ENCODE measurements at regions not wholly inside any gene's neighbourhood (a gene's known extent, or its start where the extent isn't known, plus 50 kb on each side); places are given as distances from the start of the nearest gene placed in this dataset.

- H3K36me3 ChIP-seq (ENCODE audit: low read depth): no peaks in the 10 kb centered on the region
- DNase-seq (ENCODE audit: low spot score) (no peak), ATAC-seq (ENCODE audit: low read depth) (no peak)
- H3K4me3 ChIP-seq (ENCODE audit: severe bottlenecking): no peak overlapping the region
- H3K9me3 ChIP-seq (ENCODE audit: severe bottlenecking): no peaks in the 10 kb centered on the region
- no peak overlapping the region for H3K27ac ChIP-seq (ENCODE audit: poor library complexity, severe bottlenecking)
- no peaks in the 10 kb centered on the region for H3K4me1 ChIP-seq (ENCODE audit: insufficient read depth, poor library complexity, severe bottlenecking)
- no peak for TF ChIP-seq CTCF (IDR thresholded peaks at IDR 0.05; ENCODE audit: poor library complexity, severe bottlenecking)
- no peaks in the 10 kb centered on the region for H3K27me3 ChIP-seq (ENCODE audit: insufficient read depth, poor library complexity, severe bottlenecking)
Measured at GRCh38 chr9:89843591-89843990, 238.8 kb downstream of the GADD45G start.

GRCh38 chr9:89844075-89844474, 239.3 kb downstream of the GADD45G start:
- Histone ChIP-seq H3K4me1 (ENCODE audit: insufficient read depth, poor library complexity, severe bottlenecking) (no peaks in the 10 kb centered on the region), H3K36me3 (ENCODE audit: low read depth) (no peaks in the 10 kb centered on the region), H3K9me3 (ENCODE audit: severe bottlenecking) (no peaks in the 10 kb centered on the region), H3K27me3 (ENCODE audit: insufficient read depth, poor library complexity, severe bottlenecking) (no peaks in the 10 kb centered on the region), H3K27ac (ENCODE audit: poor library complexity, severe bottlenecking) (no peak overlapping the region), H3K4me3 (ENCODE audit: severe bottlenecking) (no peak overlapping the region)
- ATAC-seq (ENCODE audit: low read depth) (no peak), DNase-seq (ENCODE audit: low spot score) (no peak)
- TF ChIP-seq CTCF (IDR thresholded peaks at IDR 0.05; ENCODE audit: poor library complexity, severe bottlenecking): no peak

GRCh38 chr9:89844535-89844934, 239.7 kb downstream of the GADD45G start:
- no peak for ATAC-seq (ENCODE audit: low read depth)
- Histone ChIP-seq H3K36me3 (ENCODE audit: low read depth) (no peaks in the 10 kb centered on the region), H3K4me3 (ENCODE audit: severe bottlenecking) (no peak overlapping the region), H3K9me3 (ENCODE audit: severe bottlenecking) (no peaks in the 10 kb centered on the region), H3K4me1 (ENCODE audit: insufficient read depth, poor library complexity, severe bottlenecking) (no peaks in the 10 kb centered on the region), H3K27me3 (ENCODE audit: insufficient read depth, poor library complexity, severe bottlenecking) (no peaks in the 10 kb centered on the region), H3K27ac (ENCODE audit: poor library complexity, severe bottlenecking) (no peak overlapping the region)
- no peak for TF ChIP-seq CTCF (IDR thresholded peaks at IDR 0.05; ENCODE audit: poor library complexity, severe bottlenecking)
- DNase-seq (ENCODE audit: low spot score): no peak

- no peak for TF ChIP-seq CTCF (IDR thresholded peaks at IDR 0.05; ENCODE audit: poor library complexity, severe bottlenecking)
- Histone ChIP-seq H3K4me1 (ENCODE audit: insufficient read depth, poor library complexity, severe bottlenecking) (no peaks in the 10 kb centered on the region), H3K4me3 (ENCODE audit: severe bottlenecking) (no peak overlapping the region), H3K36me3 (ENCODE audit: low read depth) (no peaks in the 10 kb centered on the region), H3K27ac (ENCODE audit: poor library complexity, severe bottlenecking) (no peak overlapping the region), H3K27me3 (ENCODE audit: insufficient read depth, poor library complexity, severe bottlenecking) (no peaks in the 10 kb centered on the region), H3K9me3 (ENCODE audit: severe bottlenecking) (no peaks in the 10 kb centered on the region)
- ATAC-seq (ENCODE audit: low read depth): no peak
- no peak for DNase-seq (ENCODE audit: low spot score)
Measured at GRCh38 chr9:89845321-89845720, 240.5 kb downstream of the GADD45G start.

GRCh38 chr9:89845862-89846261, 241.1 kb downstream of the GADD45G start:
- Histone ChIP-seq H3K27ac (ENCODE audit: poor library complexity, severe bottlenecking) (no peak overlapping the region), H3K9me3 (ENCODE audit: severe bottlenecking) (no peaks in the 10 kb centered on the region), H3K36me3 (ENCODE audit: low read depth) (no peaks in the 10 kb centered on the region), H3K4me3 (ENCODE audit: severe bottlenecking) (no peak overlapping the region), H3K4me1 (ENCODE audit: insufficient read depth, poor library complexity, severe bottlenecking) (no peaks in the 10 kb centered on the region), H3K27me3 (ENCODE audit: insufficient read depth, poor library complexity, severe bottlenecking) (no peaks in the 10 kb centered on the region)
- ATAC-seq (ENCODE audit: low read depth) (no peak), DNase-seq (ENCODE audit: low spot score) (no peak)
- no peak for TF ChIP-seq CTCF (IDR thresholded peaks at IDR 0.05; ENCODE audit: poor library complexity, severe bottlenecking)
